Neural progenitor cell (in vitro differentiated cells): ENCODE measurements at regions not wholly inside any gene's neighbourhood (a gene's known extent, or its start where the extent isn't known, plus 50 kb on each side); places are given as distances from the start of the nearest gene placed in this dataset.

Source experiments
- CTCF ChIP-seq: fragments of 200-600 bp; sonication (generic); IDR thresholded peaks from 2 replicates; pipeline ENCODE4 v1.5.1; 2017; ENCODE audit warnings: antibody characterized with exemption, mild to moderate bottlenecking
- EZH2 ChIP-seq: fragments of 200-600 bp; sonication (generic); IDR thresholded peaks from 2 replicates; pipeline ENCODE4 v1.6.1; 2017; ENCODE audit warnings: antibody characterized with exemption, mild to moderate bottlenecking, moderate library complexity
- EZH2phosphoT487 ChIP-seq: fragments of 200-600 bp; sonication (generic); IDR thresholded peaks from 2 replicates; pipeline ENCODE4 v1.6.1; 2017; ENCODE audit warnings: antibody characterized with exemption

- TF ChIP-seq EZH2phosphoT487 (no peak), CTCF (no peak), EZH2 (no peak)
These were observed 90.4 kb upstream of the PLEKHM1 start for GRCh38 chr17:45580924-45581323.
